ENCODE measurements at regions not wholly inside any gene's neighbourhood (a gene's known extent, or its start where the extent isn't known, plus 50 kb on each side); places are given as distances from the start of the nearest gene placed in this dataset.

DNA sequence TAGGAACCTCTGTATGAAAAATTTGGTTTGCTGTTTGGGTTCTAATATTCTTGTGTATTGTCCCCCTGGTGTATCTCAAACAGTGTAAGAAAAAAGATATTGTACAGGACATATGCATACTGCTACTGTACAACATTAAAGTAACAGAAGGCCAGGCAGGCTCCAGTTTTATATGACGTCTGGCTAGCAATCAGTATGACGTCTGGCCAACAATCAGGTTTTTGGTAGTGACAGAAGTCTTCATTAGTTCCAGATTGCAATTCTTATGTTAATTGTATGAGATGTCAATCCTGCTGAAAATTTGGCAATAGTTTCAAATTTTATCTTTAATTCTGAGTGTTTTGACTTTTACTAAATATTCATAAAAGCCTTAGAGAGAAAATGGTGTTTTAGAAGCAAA lies 67.9 kb upstream of the KCND2 start:
- ChIA-PET POLR2A (ENCODE audit: unreplicated experiment) (no interaction called here), CTCF (no interaction called here)
- H3K9me1 ChIP-seq (ENCODE audit: insufficient read depth, low read length) = no peaks in the 10 kb centered on the region
- no peak overlapping the region for H3K4ac ChIP-seq (ENCODE audit: low read depth, low read length)
- H3K9me3 ChIP-seq (ENCODE audit: control insufficient read depth, insufficient read depth, low read length) = no peaks in the 10 kb centered on the region
- H3K79me1 ChIP-seq (ENCODE audit: low read depth in 1 of 2, low read length in 2 of 2) = no peaks in the 10 kb centered on the region
- no peak overlapping the region for H3K4me2 ChIP-seq (ENCODE audit: low read depth, low read length)
- H2BK5ac ChIP-seq (ENCODE audit: low read depth, low read length, poor library complexity, severe bottlenecking) = no peak overlapping the region
- TF ChIP-seq POLR2A (IDR thresholded peaks at IDR 0.05; ENCODE audit: low read depth, low read length) (no peak), CHD1 (IDR thresholded peaks at IDR 0.05; ENCODE audit: low read depth, low read length) (no peak), MXI1 (IDR thresholded peaks at IDR 0.05; ENCODE audit: borderline replicate concordance, low read depth, low read length) (no peak), SMC3 (IDR thresholded peaks at IDR 0.05; ENCODE audit: low read depth, low read length) (no peak), MAFK (IDR thresholded peaks at IDR 0.05; ENCODE audit: low read depth, low read length) (no peak), MAZ (IDR thresholded peaks at IDR 0.05; ENCODE audit: borderline replicate concordance, low read depth, low read length) (no peak), BHLHE40 (IDR thresholded peaks at IDR 0.05; ENCODE audit: low read depth, low read length) (no peak), CEBPB (IDR thresholded peaks at IDR 0.05; ENCODE audit: low read depth, low read length) (no peak)
- TF ChIP-seq, protein P1, sequence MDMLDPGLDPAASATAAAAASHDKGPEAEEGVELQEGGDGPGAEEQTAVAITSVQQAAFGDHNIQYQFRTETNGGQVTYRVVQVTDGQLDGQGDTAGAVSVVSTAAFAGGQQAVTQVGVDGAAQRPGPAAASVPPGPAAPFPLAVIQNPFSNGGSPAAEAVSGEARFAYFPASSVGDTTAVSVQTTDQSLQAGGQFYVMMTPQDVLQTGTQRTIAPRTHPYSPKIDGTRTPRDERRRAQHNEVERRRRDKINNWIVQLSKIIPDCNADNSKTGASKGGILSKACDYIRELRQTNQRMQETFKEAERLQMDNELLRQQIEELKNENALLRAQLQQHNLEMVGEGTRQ (IDR thresholded peaks at IDR 0.05; ENCODE audit: low read depth, low read length) = no peak
- no peak overlapping the region for H4K91ac ChIP-seq (ENCODE audit: insufficient read depth, low read depth, low read length)
- no peak overlapping the region for H2BK120ac ChIP-seq (ENCODE audit: low read depth, low read length)
- no peak overlapping the region for H4K8ac ChIP-seq (ENCODE audit: low read depth in 2 of 2, low read length in 2 of 2)
- H3K27ac ChIP-seq (ENCODE audit: insufficient read depth, low read length) = no peak overlapping the region
- H2AK9ac ChIP-seq (replicated peaks; ENCODE audit: low read depth, low read length, poor library complexity) = no peak overlapping the region
- no peaks in the 10 kb centered on the region for H3K4me1 ChIP-seq (ENCODE audit: control insufficient read depth, insufficient read depth, low read length)
- no peak overlapping the region for H3K18ac ChIP-seq (ENCODE audit: low read depth, low read length)
- H3K14ac ChIP-seq (replicated peaks; ENCODE audit: low read depth, low read length) = no peak overlapping the region
- H2BK15ac ChIP-seq (ENCODE audit: low read depth, low read length) = no peak overlapping the region
- WGBS, 2 experiments (ENCODE audit: extremely low coverage in 2 of 2, insufficient read length in 1 of 2) = no CpG with 5 or more reads among the region's 2 CpGs
- H3K9ac ChIP-seq (ENCODE audit: low read depth, low read length) = no peak overlapping the region
- H2AK5ac ChIP-seq (ENCODE audit: low read depth, low read length) = no peak overlapping the region
- no TSS peak for BruUV-seq (replicated peaks)
- H2AFZ ChIP-seq (replicated peaks; ENCODE audit: low read length, poor library complexity) = no peak overlapping the region
- H3K56ac ChIP-seq (ENCODE audit: extremely low read depth, insufficient read depth, low read length) = no peak overlapping the region
- in situ Hi-C loops (cut with MboI; ENCODE audit: low sequenced_read_pairs) (no loop called here), intact Hi-C loops (cut with micrococcal nuclease) (no loop called here), dilution Hi-C loops (cut with HindIII; ENCODE audit: low sequenced_read_pairs, unreplicated experiment) (no loop called here)
- no peak overlapping the region for H3K23ac ChIP-seq (ENCODE audit: low read depth, low read length)
- no peaks in the 10 kb centered on the region for H3K27me3 ChIP-seq (ENCODE audit: control insufficient read depth, insufficient read depth, low read length)
- H4K20me1 ChIP-seq (ENCODE audit: insufficient read depth, low read length) = no peaks in the 10 kb centered on the region
- H2BK20ac ChIP-seq (ENCODE audit: low read depth, low read length) = no peak overlapping the region
- H3K4me3 ChIP-seq (ENCODE audit: insufficient read depth, low read depth, low read length) = no peak overlapping the region
- no peak for ATAC-seq (ENCODE audit: low read depth)
- H3K36me3 ChIP-seq (ENCODE audit: control insufficient read depth, insufficient read depth, low read length) = no peaks in the 10 kb centered on the region
- H4K5ac ChIP-seq (ENCODE audit: low read depth, low read length) = no peak overlapping the region
- no peak for DNase-seq

Measured in IMR-90 (cell line).